HFF-Myc (cell line): ENCODE measurements at regions not wholly inside any gene's neighbourhood (a gene's known extent, or its start where the extent isn't known, plus 50 kb on each side); places are given as distances from the start of the nearest gene placed in this dataset.

Experiments
- DNase-seq: peaks from one replicate; pipeline ENCODE4 v3.0.0-alpha.2; 2011; ENCODE audit warnings: low read depth; ENCODE audit errors: extremely low read depth
- H3K4me3 ChIP-seq: replicated peaks from 2 replicates; pipeline ENCODE4 v1.5.1; 2011; ENCODE audit warnings: low read depth, mild to moderate bottlenecking, control low read depth, low read length
- CTCF ChIP-seq: IDR thresholded peaks from 2 replicates; pipeline ENCODE4 v1.5.1; 2012; ENCODE audit warnings: mild to moderate bottlenecking, low read depth, low read length, control low read depth; ENCODE audit errors: missing control alignments

GRCh38 chr2:72004201-72004915 is 143.3 kb downstream of the CYP26B1 start:
- H3K4me3 ChIP-seq = no peak overlapping the region
- TF ChIP-seq CTCF = no peak
- DNase-seq = no peak

- H3K4me3 ChIP-seq = no peak overlapping the region
- no peak for DNase-seq
- TF ChIP-seq CTCF = no peak
Observed at GRCh38 chr2:72003796-72004195, 143.9 kb downstream of the CYP26B1 start.

GRCh38 chr2:72003124-72003523 is 144.5 kb downstream of the CYP26B1 start:
- DNase-seq = no peak
- no peak overlapping the region for H3K4me3 ChIP-seq
- TF ChIP-seq CTCF = no peak

- no peak for TF ChIP-seq CTCF
- no peak overlapping the region for H3K4me3 ChIP-seq
Observed at GRCh38 chr2:72001937-72002690, 145.5 kb downstream of the CYP26B1 start.

GRCh38 chr2:72000110-72000509 is 147.6 kb downstream of the CYP26B1 start:
- DNase-seq = no peak
- H3K4me3 ChIP-seq = no peak overlapping the region
- no peak for TF ChIP-seq CTCF

More at GRCh38 chr2:72001937-72002690, 145.5 kb downstream of the CYP26B1 start:
- no peak for DNase-seq

GRCh38 chr2:71999580-71999979 is 148.1 kb downstream of the CYP26B1 start:
- H3K4me3 ChIP-seq = no peak overlapping the region
- DNase-seq = no peak
- TF ChIP-seq CTCF = no peak
